GM21576 (cell line): ENCODE measurements at regions not wholly inside any gene's neighbourhood (a gene's known extent, or its start where the extent isn't known, plus 50 kb on each side); places are given as distances from the start of the nearest gene placed in this dataset.

Experiments used
- ATAC-seq: cut with Tn5 transposase; IDR thresholded peaks from one replicate; pipeline ENCODE4 v1.9.1; 2021; ENCODE audit warnings: mild to moderate bottlenecking, moderate library complexity; ENCODE audit not compliant: unreplicated experiment

- no peak for ATAC-seq
Observed at GRCh38 chr1:25105836-25106235, 126.5 kb downstream of the SYF2 start.

- ATAC-seq = no peak
Observed at GRCh38 chr1:25104932-25105561, 127.3 kb downstream of the SYF2 start.

- ATAC-seq = no peak
Observed at GRCh38 chr1:25103164-25103795, 129.0 kb downstream of the SYF2 start.

GRCh38 chr1:25100151-25100833 is 132.0 kb downstream of the SYF2 start:
- no peak for ATAC-seq

- no peak for ATAC-seq
Observed at GRCh38 chr1:25099343-25099951, 132.9 kb downstream of the SYF2 start.

- no peak for ATAC-seq
Observed at GRCh38 chr1:25098717-25099116, 133.6 kb downstream of the SYF2 start.

GRCh38 chr1:25096307-25097150 is 135.8 kb downstream of the SYF2 start:
- no peak for ATAC-seq

- no peak for ATAC-seq
Observed at GRCh38 chr1:25095635-25096200, 136.6 kb downstream of the SYF2 start.

- ATAC-seq = no peak
Observed at GRCh38 chr1:25094995-25095394, 137.3 kb downstream of the SYF2 start.

- ATAC-seq = no peak
Observed at GRCh38 chr1:25094229-25094628, 138.1 kb downstream of the SYF2 start.

- no peak for ATAC-seq
Observed at GRCh38 chr1:25091658-25092057, 140.6 kb downstream of the SYF2 start.

- no peak for ATAC-seq
Observed at GRCh38 chr1:25090707-25091422, 141.4 kb downstream of the SYF2 start.

- ATAC-seq = no peak
Observed at GRCh38 chr1:25089772-25090171, 142.5 kb downstream of the SYF2 start.

- ATAC-seq = no peak
Observed at GRCh38 chr1:25088946-25089345, 143.4 kb downstream of the SYF2 start.

GRCh38 chr1:25088180-25088701 is 144.1 kb downstream of the SYF2 start:
- no peak for ATAC-seq

GRCh38 chr1:25086518-25087079 is 145.7 kb downstream of the SYF2 start:
- ATAC-seq = no peak

GRCh38 chr1:25084407-25084806 is 147.9 kb downstream of the SYF2 start:
- ATAC-seq = no peak

GRCh38 chr1:25083481-25084345 is 148.6 kb downstream of the SYF2 start:
- no peak for ATAC-seq
